ENCODE measurements at regions not wholly inside any gene's neighbourhood (a gene's known extent, or its start where the extent isn't known, plus 50 kb on each side); places are given as distances from the start of the nearest gene placed in this dataset.

DNA sequence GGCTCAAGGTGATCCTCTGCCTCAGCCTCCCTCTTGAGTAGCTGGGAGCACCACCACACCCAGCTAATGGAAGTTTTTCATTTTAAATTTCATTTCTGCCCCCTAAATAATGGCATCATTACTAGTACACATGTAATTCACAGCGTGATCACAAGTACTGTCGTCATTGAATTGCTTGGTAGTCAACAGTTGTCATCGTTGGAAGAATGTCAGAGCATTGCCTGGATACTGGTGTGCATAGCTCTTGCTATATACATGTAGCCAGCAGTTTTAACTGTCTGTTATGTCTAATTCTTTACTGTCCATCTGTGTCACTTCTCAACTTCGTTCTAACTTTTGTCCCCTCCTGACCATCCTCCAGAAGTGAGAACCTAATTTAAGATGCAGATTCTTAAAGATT is 62.1 kb downstream of the CRPPA start:
- TF ChIP-seq, protein P1, sequence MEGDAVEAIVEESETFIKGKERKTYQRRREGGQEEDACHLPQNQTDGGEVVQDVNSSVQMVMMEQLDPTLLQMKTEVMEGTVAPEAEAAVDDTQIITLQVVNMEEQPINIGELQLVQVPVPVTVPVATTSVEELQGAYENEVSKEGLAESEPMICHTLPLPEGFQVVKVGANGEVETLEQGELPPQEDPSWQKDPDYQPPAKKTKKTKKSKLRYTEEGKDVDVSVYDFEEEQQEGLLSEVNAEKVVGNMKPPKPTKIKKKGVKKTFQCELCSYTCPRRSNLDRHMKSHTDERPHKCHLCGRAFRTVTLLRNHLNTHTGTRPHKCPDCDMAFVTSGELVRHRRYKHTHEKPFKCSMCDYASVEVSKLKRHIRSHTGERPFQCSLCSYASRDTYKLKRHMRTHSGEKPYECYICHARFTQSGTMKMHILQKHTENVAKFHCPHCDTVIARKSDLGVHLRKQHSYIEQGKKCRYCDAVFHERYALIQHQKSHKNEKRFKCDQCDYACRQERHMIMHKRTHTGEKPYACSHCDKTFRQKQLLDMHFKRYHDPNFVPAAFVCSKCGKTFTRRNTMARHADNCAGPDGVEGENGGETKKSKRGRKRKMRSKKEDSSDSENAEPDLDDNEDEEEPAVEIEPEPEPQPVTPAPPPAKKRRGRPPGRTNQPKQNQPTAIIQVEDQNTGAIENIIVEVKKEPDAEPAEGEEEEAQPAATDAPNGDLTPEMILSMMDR (IDR thresholded peaks at IDR 0.05; ENCODE audit: low read depth, low read length), result no peak
- TF ChIP-seq POLR2A (IDR thresholded peaks at IDR 0.05; ENCODE audit: extremely low read depth, insufficient read length), result no peak
- TF ChIP-seq, protein P2, sequence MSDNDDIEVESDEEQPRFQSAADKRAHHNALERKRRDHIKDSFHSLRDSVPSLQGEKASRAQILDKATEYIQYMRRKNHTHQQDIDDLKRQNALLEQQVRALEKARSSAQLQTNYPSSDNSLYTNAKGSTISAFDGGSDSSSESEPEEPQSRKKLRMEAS (IDR thresholded peaks at IDR 0.05; ENCODE audit: low read depth, low read length), result no peak

Data from NB4 (cell line).